ENCODE measurements at regions not wholly inside any gene's neighbourhood (a gene's known extent, or its start where the extent isn't known, plus 50 kb on each side); places are given as distances from the start of the nearest gene placed in this dataset.

GRCh38 chr1:54485416-54485815 lies 62.6 kb upstream of the ACOT11 start:
- no peaks in the 10 kb centered on the region for H3K36me3 ChIP-seq (ENCODE audit: control insufficient read depth, insufficient read depth, low read length)
- no peak overlapping the region for H3K4me3 ChIP-seq (replicated peaks in 1 of 4; ENCODE audit: control extremely low read depth in 1 of 4, insufficient read depth in 1 of 4, low read depth in 3 of 4, low read length in 4 of 4)
- H3K4me2 ChIP-seq (ENCODE audit: extremely low read depth, insufficient read depth, low read length), result no peak overlapping the region
- H3K9ac ChIP-seq (ENCODE audit: insufficient read depth, low read length), result no peak overlapping the region
- no peaks in the 10 kb centered on the region for H3K9me3 ChIP-seq (ENCODE audit: control insufficient read depth, insufficient read depth, low read depth, low read length)
- TF ChIP-seq EZH2 (IDR thresholded peaks at IDR 0.05; ENCODE audit: low read length, missing control alignments) (no peak), CTCF (conservative IDR thresholded peaks at IDR 0.05 in 1 of 2, IDR thresholded peaks at IDR 0.05 in 1 of 2; ENCODE audit: low read depth in 1 of 2, low read length in 2 of 2) (no peak)
- no peaks in the 10 kb centered on the region for H4K20me1 ChIP-seq (ENCODE audit: control insufficient read depth, extremely low read depth, insufficient read depth, low read length)
- H3K4me1 ChIP-seq (ENCODE audit: control insufficient read depth, extremely low read depth, insufficient read depth, low read length), result peaks cover 7% of the 10 kb centered on the region
- no peak overlapping the region for H3K27ac ChIP-seq (ENCODE audit: insufficient read depth, low read length)
- peaks cover 3% of the 10 kb centered on the region for H3K27me3 ChIP-seq (ENCODE audit: control insufficient read depth, insufficient read depth, low read length)
- no peaks in the 10 kb centered on the region for H3K79me2 ChIP-seq (ENCODE audit: control insufficient read depth, insufficient read depth, low read length)
- H2AFZ ChIP-seq (ENCODE audit: low read length), result no peak overlapping the region
- DNase-seq (ENCODE audit: low read depth in 2 of 2), result peak in 1 of 2 donors; percentile 15

DNA sequence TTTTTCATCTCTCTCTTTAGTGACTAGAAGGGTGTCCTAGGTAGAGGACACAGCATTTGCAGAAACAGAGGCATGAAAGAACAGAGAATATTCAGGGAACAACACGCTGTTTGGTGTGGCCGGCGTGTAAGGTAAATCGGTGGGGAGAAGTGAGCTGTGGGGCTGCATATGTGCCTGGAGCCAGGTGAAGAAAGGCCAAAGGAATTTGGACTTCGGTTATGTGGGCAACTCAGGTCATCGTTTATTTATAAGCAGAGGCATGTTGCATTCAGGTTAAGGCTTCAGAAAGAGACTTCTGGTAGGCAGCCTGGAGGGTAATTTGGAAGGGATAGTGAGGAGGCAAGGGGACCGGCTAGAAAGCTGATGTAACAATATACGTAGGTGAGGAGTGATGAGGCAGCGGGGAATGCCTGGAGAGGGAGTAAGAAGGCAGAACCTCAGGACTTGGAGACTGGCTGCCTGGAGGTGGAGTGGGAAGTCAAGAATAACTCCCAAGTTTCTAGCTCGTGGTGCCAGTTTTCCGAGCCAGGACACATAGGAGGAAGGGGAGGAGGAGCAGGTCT lies 64.1 kb upstream of the ACOT11 start:
- TF ChIP-seq CTCF (conservative IDR thresholded peaks at IDR 0.05 in 1 of 2, IDR thresholded peaks at IDR 0.05 in 1 of 2; ENCODE audit: low read depth in 1 of 2, low read length in 2 of 2) (no peak), EZH2 (IDR thresholded peaks at IDR 0.05; ENCODE audit: low read length, missing control alignments) (no peak)
- Histone ChIP-seq H3K9me3 (ENCODE audit: control insufficient read depth, insufficient read depth, low read depth, low read length) (no peaks in the 10 kb centered on the region), H4K20me1 (ENCODE audit: control insufficient read depth, extremely low read depth, insufficient read depth, low read length) (no peaks in the 10 kb centered on the region), H3K4me3 (replicated peaks in 1 of 4; ENCODE audit: control extremely low read depth in 1 of 4, insufficient read depth in 1 of 4, low read depth in 3 of 4, low read length in 4 of 4) (no peak overlapping the region), H3K4me2 (ENCODE audit: extremely low read depth, insufficient read depth, low read length) (no peak overlapping the region), H3K27ac (ENCODE audit: insufficient read depth, low read length) (no peak overlapping the region), H3K9ac (ENCODE audit: insufficient read depth, low read length) (no peak overlapping the region), H2AFZ (ENCODE audit: low read length) (no peak overlapping the region), H3K36me3 (ENCODE audit: control insufficient read depth, insufficient read depth, low read length) (no peaks in the 10 kb centered on the region), H3K79me2 (ENCODE audit: control insufficient read depth, insufficient read depth, low read length) (no peaks in the 10 kb centered on the region), H3K4me1 (ENCODE audit: control insufficient read depth, extremely low read depth, insufficient read depth, low read length) (peaks cover 7% of the 10 kb centered on the region), H3K27me3 (ENCODE audit: control insufficient read depth, insufficient read depth, low read length) (peaks cover 12% of the 10 kb centered on the region)
- no peak for DNase-seq (ENCODE audit: low read depth in 2 of 2)

- no peak overlapping the region for H2AFZ ChIP-seq (ENCODE audit: low read length)
- no peaks in the 10 kb centered on the region for H3K36me3 ChIP-seq (ENCODE audit: control insufficient read depth, insufficient read depth, low read length)
- H3K9me3 ChIP-seq (ENCODE audit: control insufficient read depth, insufficient read depth, low read depth, low read length), result no peaks in the 10 kb centered on the region
- H3K27me3 ChIP-seq (ENCODE audit: control insufficient read depth, insufficient read depth, low read length), result peaks cover 21% of the 10 kb centered on the region
- no peak overlapping the region for H3K27ac ChIP-seq (ENCODE audit: insufficient read depth, low read length)
- no peaks in the 10 kb centered on the region for H3K79me2 ChIP-seq (ENCODE audit: control insufficient read depth, insufficient read depth, low read length)
- no peak for DNase-seq (ENCODE audit: low read depth in 2 of 2)
- no peak overlapping the region for H3K4me3 ChIP-seq (replicated peaks in 1 of 4; ENCODE audit: control extremely low read depth in 1 of 4, insufficient read depth in 1 of 4, low read depth in 3 of 4, low read length in 4 of 4)
- no peaks in the 10 kb centered on the region for H4K20me1 ChIP-seq (ENCODE audit: control insufficient read depth, extremely low read depth, insufficient read depth, low read length)
- H3K9ac ChIP-seq (ENCODE audit: insufficient read depth, low read length), result no peak overlapping the region
- TF ChIP-seq EZH2 (IDR thresholded peaks at IDR 0.05; ENCODE audit: low read length, missing control alignments) (no peak), CTCF (conservative IDR thresholded peaks at IDR 0.05 in 1 of 2, IDR thresholded peaks at IDR 0.05 in 1 of 2; ENCODE audit: low read depth in 1 of 2, low read length in 2 of 2) (no peak)
- H3K4me2 ChIP-seq (ENCODE audit: extremely low read depth, insufficient read depth, low read length), result no peak overlapping the region
- H3K4me1 ChIP-seq (ENCODE audit: control insufficient read depth, extremely low read depth, insufficient read depth, low read length), result no peaks in the 10 kb centered on the region
Measured at GRCh38 chr1:54481201-54481884, 66.7 kb upstream of the ACOT11 start.
